ENCODE measurements at regions not wholly inside any gene's neighbourhood (a gene's known extent, or its start where the extent isn't known, plus 50 kb on each side); places are given as distances from the start of the nearest gene placed in this dataset.

- no peak for DNase-seq
These were observed 320.2 kb downstream of the TMEM161B start for GRCh38 chr5:87948486-87948885.

GRCh38 chr5:87946271-87946670, 322.4 kb downstream of the TMEM161B start:
- no peak for DNase-seq

GRCh38 chr5:87945286-87945650, 323.4 kb downstream of the TMEM161B start:
- DNase-seq, result no peak

GRCh38 chr5:87944553-87945285, 323.9 kb downstream of the TMEM161B start:
- no peak for DNase-seq

- no peak for DNase-seq
These were observed 327.9 kb downstream of the TMEM161B start for GRCh38 chr5:87940775-87941174.

- DNase-seq, result no peak
These were observed 332.0 kb downstream of the TMEM161B start for GRCh38 chr5:87936667-87937066.

- no peak for DNase-seq
These were observed 344.2 kb downstream of the TMEM161B start for GRCh38 chr5:87924436-87924835.

- DNase-seq, result no peak
These were observed 352.3 kb downstream of the TMEM161B start for GRCh38 chr5:87916320-87916719.

GRCh38 chr5:87912419-87912818, 356.2 kb downstream of the TMEM161B start:
- no peak for DNase-seq

- DNase-seq, result no peak
These were observed 359.3 kb downstream of the TMEM161B start for GRCh38 chr5:87909382-87909781.

GRCh38 chr5:87906962-87907361, 361.7 kb downstream of the TMEM161B start:
- no peak for DNase-seq

GRCh38 chr5:87900419-87900818, 368.2 kb downstream of the TMEM161B start:
- no peak for DNase-seq

GRCh38 chr5:87899721-87900131, 368.9 kb downstream of the TMEM161B start:
- DNase-seq, result no peak

- DNase-seq, result no peak
These were observed 369.4 kb downstream of the TMEM161B start for GRCh38 chr5:87899208-87899661.

GRCh38 chr5:87898574-87898973, 370.1 kb downstream of the TMEM161B start:
- DNase-seq, result no peak

GRCh38 chr5:87888139-87888538, 380.5 kb downstream of the TMEM161B start:
- no peak for DNase-seq

GRCh38 chr5:87887247-87887646, 381.4 kb downstream of the TMEM161B start:
- no peak for DNase-seq

GRCh38 chr5:87886164-87886563, 382.5 kb downstream of the TMEM161B start:
- no peak for DNase-seq

- DNase-seq, result no peak
These were observed 382.9 kb downstream of the TMEM161B start for GRCh38 chr5:87885758-87886157.

GRCh38 chr5:87877495-87877894, 391.1 kb downstream of the TMEM161B start:
- no peak for DNase-seq

GRCh38 chr5:87877023-87877422, 391.6 kb downstream of the TMEM161B start:
- DNase-seq, result no peak

- no peak for DNase-seq
These were observed 392.0 kb downstream of the TMEM161B start for GRCh38 chr5:87876616-87877015.

GRCh38 chr5:87872986-87873385, 395.7 kb downstream of the TMEM161B start:
- no peak for DNase-seq

GRCh38 chr5:87868792-87869191, 399.9 kb downstream of the TMEM161B start:
- no peak for DNase-seq

GRCh38 chr5:87867281-87867680, 401.4 kb downstream of the TMEM161B start:
- no peak for DNase-seq

All from CD4-positive, alpha-beta T cell treated with Interleukin-17A for 1 hour (primary cell).